Thymus (tissue), 11 donors: ENCODE measurements at regions not wholly inside any gene's neighbourhood (a gene's known extent, or its start where the extent isn't known, plus 50 kb on each side); places are given as distances from the start of the nearest gene placed in this dataset.

Source experiments
- DNase-seq, 9 donors: peaks; one replicate each; pipeline ENCODE4 v3.0.0-alpha.2; 2013; ENCODE audit warnings: low spot score in 9 of 9, low read depth in 6 of 9, missing footprints in 1 of 9
- H3K27ac ChIP-seq, 2 donors: one replicate each; pipeline ENCODE4 v1.5.1; 2013; ENCODE audit warnings: control low read depth in 1 of 2, low read depth in 1 of 2, low read length in 1 of 2, mild to moderate bottlenecking in 1 of 2, moderate library complexity in 1 of 2
- H3K27me3 ChIP-seq, 2 donors: one replicate each; pipeline ENCODE4 v1.5.1; 2013; ENCODE audit warnings: low read length in 1 of 2; ENCODE audit not compliant: control insufficient read depth in 2 of 2, insufficient read depth in 1 of 2
- H3K36me3 ChIP-seq, 2 donors: one replicate each; pipeline ENCODE4 v1.5.1; 2013; ENCODE audit warnings: low read length in 1 of 2, mild to moderate bottlenecking in 1 of 2, moderate library complexity in 1 of 2; ENCODE audit not compliant: control insufficient read depth in 2 of 2, insufficient read depth in 2 of 2
- H3K4me1 ChIP-seq, 2 donors: one replicate each; pipeline ENCODE4 v1.5.1; 2013; ENCODE audit warnings: low read length in 2 of 2; ENCODE audit not compliant: control insufficient read depth in 2 of 2, insufficient read depth in 2 of 2
- H3K4me3 ChIP-seq, 2 donors: one replicate each; pipeline ENCODE4 v1.5.1; 2013; ENCODE audit warnings: low read length in 2 of 2, control low read depth in 1 of 2, mild to moderate bottlenecking in 1 of 2
- H3K9me3 ChIP-seq, 2 donors: one replicate each; pipeline ENCODE4 v1.5.1; 2013; ENCODE audit warnings: low read length in 1 of 2, mild to moderate bottlenecking in 1 of 2; ENCODE audit not compliant: control insufficient read depth in 2 of 2, insufficient read depth in 1 of 2
- WGBS: extraction: QIAGEN DNeasy Blood & Tissue Kit; methylation state at CpG from one replicate; pipeline ENCODE4 v1.1.7; 2013; 5-methylcytosine and 5-hydroxymethylcytosine counted together
- donor health status: healthy.

GRCh38 chr9:82154573-82154972 lies 166.0 kb downstream of the SPATA31D1 start:
- no peak overlapping the region for H3K4me3 ChIP-seq
- no peaks in the 10 kb centered on the region for H3K9me3 ChIP-seq
- H3K27ac ChIP-seq = no peak overlapping the region
- H3K36me3 ChIP-seq = no peaks in the 10 kb centered on the region
- DNase-seq = no peak
- H3K4me1 ChIP-seq = no peaks in the 10 kb centered on the region
- no peaks in the 10 kb centered on the region for H3K27me3 ChIP-seq
- 95% methylated on average over 2 of the region's 2 CpGs for WGBS

GRCh38 chr9:82161876-82162275 lies 173.3 kb downstream of the SPATA31D1 start:
- Histone ChIP-seq H3K27me3 (no peaks in the 10 kb centered on the region), H3K4me3 (no peak overlapping the region), H3K4me1 (no peaks in the 10 kb centered on the region), H3K27ac (no peak overlapping the region), H3K36me3 (no peaks in the 10 kb centered on the region), H3K9me3 (no peaks in the 10 kb centered on the region)
- DNase-seq = no peak
- 95% methylated on average over 3 of the region's 3 CpGs for WGBS

DNA sequence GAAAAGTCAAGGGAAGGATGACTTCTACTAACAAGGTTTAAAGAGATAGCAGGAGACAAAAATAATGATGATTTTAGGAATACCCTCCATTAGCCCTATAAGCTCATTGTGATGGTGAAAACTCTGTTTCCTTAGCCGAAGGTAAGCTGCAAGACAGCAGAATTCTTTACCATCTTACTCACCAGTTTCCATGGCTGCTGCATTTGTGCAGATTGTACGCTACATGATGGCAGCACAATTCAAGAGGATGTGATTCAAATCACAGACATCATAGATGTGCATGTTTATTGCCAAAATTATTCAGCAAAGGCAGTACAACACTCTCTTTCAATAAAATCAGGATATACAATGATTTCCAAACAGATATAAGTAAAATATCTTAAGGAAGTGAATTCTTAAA lies 175.6 kb downstream of the SPATA31D1 start:
- Histone ChIP-seq H3K9me3 (no peaks in the 10 kb centered on the region), H3K27me3 (no peaks in the 10 kb centered on the region), H3K36me3 (no peaks in the 10 kb centered on the region), H3K4me1 (no peaks in the 10 kb centered on the region), H3K4me3 (no peak overlapping the region), H3K27ac (no peak overlapping the region)
- 95% methylated on average over 2 of the region's 2 CpGs for WGBS
- DNase-seq = no peak

GRCh38 chr9:82167296-82167695 lies 178.7 kb downstream of the SPATA31D1 start:
- Histone ChIP-seq H3K4me3 (no peak overlapping the region), H3K9me3 (no peaks in the 10 kb centered on the region), H3K36me3 (no peaks in the 10 kb centered on the region), H3K27me3 (no peaks in the 10 kb centered on the region), H3K27ac (no peak overlapping the region), H3K4me1 (no peaks in the 10 kb centered on the region)
- 94% methylated on average over 4 of the region's 4 CpGs for WGBS
- no peak for DNase-seq

- no peak for DNase-seq
- no peak overlapping the region for H3K27ac ChIP-seq
- no peaks in the 10 kb centered on the region for H3K9me3 ChIP-seq
- H3K4me3 ChIP-seq = no peak overlapping the region
- H3K4me1 ChIP-seq = no peaks in the 10 kb centered on the region
- no peaks in the 10 kb centered on the region for H3K27me3 ChIP-seq
- 95% methylated on average over 3 of the region's 3 CpGs for WGBS
- no peaks in the 10 kb centered on the region for H3K36me3 ChIP-seq
Observed at GRCh38 chr9:82168585-82168984, 180.0 kb downstream of the SPATA31D1 start.

- WGBS = 77% methylated on average over 3 of the region's 3 CpGs
- no peak overlapping the region for H3K27ac ChIP-seq
- no peaks in the 10 kb centered on the region for H3K36me3 ChIP-seq
- no peaks in the 10 kb centered on the region for H3K9me3 ChIP-seq
- no peak overlapping the region for H3K4me3 ChIP-seq
- H3K4me1 ChIP-seq = no peaks in the 10 kb centered on the region
- no peaks in the 10 kb centered on the region for H3K27me3 ChIP-seq
- no peak for DNase-seq
Observed at GRCh38 chr9:82170866-82171265, 182.3 kb downstream of the SPATA31D1 start.

DNA sequence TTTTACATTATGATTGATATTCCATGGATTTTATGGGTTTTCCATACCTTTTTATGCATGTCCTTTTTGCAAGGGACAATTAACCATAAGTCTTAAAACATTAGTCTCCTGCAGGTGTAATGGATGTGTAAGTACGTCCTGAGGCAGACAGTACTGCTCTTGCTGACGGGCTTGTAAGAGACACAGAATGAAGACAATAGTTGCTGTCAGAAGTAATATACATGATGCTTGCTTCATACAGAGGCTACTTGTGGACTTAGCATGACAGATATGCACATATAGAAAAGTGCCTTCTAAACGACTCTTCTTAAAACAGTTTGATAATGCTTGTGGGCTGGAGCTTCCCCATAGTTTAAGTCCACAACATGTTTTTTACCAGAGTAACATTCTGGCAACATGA lies 182.7 kb downstream of the SPATA31D1 start:
- Histone ChIP-seq H3K27me3 (no peaks in the 10 kb centered on the region), H3K4me3 (no peak overlapping the region), H3K9me3 (no peaks in the 10 kb centered on the region), H3K4me1 (no peaks in the 10 kb centered on the region), H3K36me3 (no peaks in the 10 kb centered on the region), H3K27ac (no peak overlapping the region)
- no peak for DNase-seq
- WGBS = 94% methylated on average over 3 of the region's 3 CpGs

GRCh38 chr9:82180711-82181110 lies 192.1 kb downstream of the SPATA31D1 start:
- WGBS = 89% methylated on average over 1 of the region's 1 CpG
- Histone ChIP-seq H3K27ac (no peak overlapping the region), H3K9me3 (no peaks in the 10 kb centered on the region), H3K4me1 (no peaks in the 10 kb centered on the region), H3K27me3 (no peaks in the 10 kb centered on the region), H3K36me3 (no peaks in the 10 kb centered on the region), H3K4me3 (no peak overlapping the region)
- no peak for DNase-seq

DNA sequence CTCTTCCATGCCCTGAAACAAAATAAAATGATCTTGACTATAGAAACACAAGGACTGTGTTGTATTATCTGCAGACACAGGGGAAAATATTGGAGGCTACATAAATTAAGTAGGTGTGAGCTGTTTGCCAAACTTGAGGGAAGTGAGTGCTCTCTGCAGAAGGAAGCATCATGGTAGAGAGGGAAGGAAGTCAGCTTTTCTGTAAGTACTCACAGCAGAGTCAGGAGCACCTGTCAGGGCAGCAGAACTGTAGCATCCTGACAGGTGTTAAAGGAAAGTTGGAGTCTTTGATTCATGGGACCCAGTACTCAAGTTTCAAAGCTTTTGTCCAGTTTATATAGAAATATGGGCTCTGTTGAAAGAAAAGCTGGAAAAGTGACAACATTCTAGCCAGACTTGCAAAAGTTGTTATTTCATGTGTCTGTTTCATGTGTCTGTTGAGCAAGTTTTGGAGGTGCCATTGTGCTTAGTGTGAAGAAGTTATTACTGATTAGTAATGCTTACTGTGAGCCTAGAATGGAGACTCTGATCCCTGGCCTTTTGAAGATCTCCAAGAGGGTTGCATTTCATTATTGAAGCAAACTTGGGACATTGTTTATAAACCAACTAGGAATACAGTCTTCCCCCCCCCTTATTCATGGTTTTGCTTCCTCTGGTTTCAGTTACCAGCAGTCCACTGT lies 194.7 kb downstream of the SPATA31D1 start:
- no peak for DNase-seq
- Histone ChIP-seq H3K27ac (no peak overlapping the region), H3K27me3 (no peaks in the 10 kb centered on the region), H3K4me3 (no peak overlapping the region), H3K4me1 (no peaks in the 10 kb centered on the region), H3K9me3 (no peaks in the 10 kb centered on the region), H3K36me3 (no peaks in the 10 kb centered on the region)

GRCh38 chr9:82184524-82184923 lies 196.0 kb downstream of the SPATA31D1 start:
- no peak overlapping the region for H3K4me3 ChIP-seq
- H3K36me3 ChIP-seq = no peaks in the 10 kb centered on the region
- no peak overlapping the region for H3K27ac ChIP-seq
- H3K4me1 ChIP-seq = no peaks in the 10 kb centered on the region
- DNase-seq = no peak
- 40% methylated on average over 3 of the region's 3 CpGs for WGBS
- H3K9me3 ChIP-seq = no peaks in the 10 kb centered on the region
- no peaks in the 10 kb centered on the region for H3K27me3 ChIP-seq
